ENCODE measurements at regions not wholly inside any gene's neighbourhood (a gene's known extent, or its start where the extent isn't known, plus 50 kb on each side); places are given as distances from the start of the nearest gene placed in this dataset.

- H3K27me3 Mint-ChIP-seq (ENCODE audit: low read depth), result no peaks in the 10 kb centered on the region
- H3K4me3 Mint-ChIP-seq, result no peak overlapping the region
- no peak for ATAC-seq
- DNase-seq, result no peak
- peaks cover 4% of the 10 kb centered on the region for H3K4me1 Mint-ChIP-seq (ENCODE audit: low read depth)
- ChIA-PET CTCF (interaction anchor here (1.0 kb wide), 1 partner anchor 635 kb away, joined by 3 read pairs; no protein-coding TSS in a partner anchor), POLR2A (no interaction called here)
- no peaks in the 10 kb centered on the region for H3K36me3 Mint-ChIP-seq (ENCODE audit: low read depth)
- H3K9me3 Mint-ChIP-seq (ENCODE audit: insufficient read depth), result no peaks in the 10 kb centered on the region
- H3K27ac Mint-ChIP-seq, result no peak overlapping the region
Observed at GRCh38 chr12:19741132-19741489, 301.8 kb downstream of the AEBP2 start.

- ATAC-seq (no peak), DNase-seq (no peak)
- H3K9me3 Mint-ChIP-seq (ENCODE audit: insufficient read depth), result peaks cover 5% of the 10 kb centered on the region
- no peak overlapping the region for H3K27ac Mint-ChIP-seq
- POLR2A ChIA-PET, result no interaction called here
- H3K4me3 Mint-ChIP-seq, result no peak overlapping the region
- CTCF ChIA-PET, result interaction anchor here (1.2 kb wide), 1 partner anchor 13 kb away, joined by 3 read pairs; no protein-coding TSS in a partner anchor
- H3K27me3 Mint-ChIP-seq (ENCODE audit: low read depth), result peaks cover 2% of the 10 kb centered on the region
- peaks cover 4% of the 10 kb centered on the region for H3K4me1 Mint-ChIP-seq (ENCODE audit: low read depth)
- H3K36me3 Mint-ChIP-seq (ENCODE audit: low read depth), result no peaks in the 10 kb centered on the region
Observed at GRCh38 chr12:19744705-19745218, 305.5 kb downstream of the AEBP2 start.

- Mint-ChIP-seq H3K4me1 (ENCODE audit: low read depth) (peaks cover 4% of the 10 kb centered on the region), H3K4me3 (no peak overlapping the region), H3K27ac (no peak overlapping the region), H3K27me3 (ENCODE audit: low read depth) (peaks cover 2% of the 10 kb centered on the region), H3K9me3 (ENCODE audit: insufficient read depth) (peaks cover 5% of the 10 kb centered on the region), H3K36me3 (ENCODE audit: low read depth) (no peaks in the 10 kb centered on the region)
- DNase-seq (no peak), ATAC-seq (no peak)
- POLR2A ChIA-PET, result no interaction called here
- CTCF ChIA-PET, result no interaction called here
Observed at GRCh38 chr12:19746471-19746870, 307.2 kb downstream of the AEBP2 start.

- ATAC-seq (no peak), DNase-seq (no peak)
- ChIA-PET POLR2A (no interaction called here), CTCF (interaction anchor here (1.4 to 1.7 kb wide), 2 partner anchors 8 to 10 kb away, joined by 3 to 4 read pairs; no protein-coding TSS in a partner anchor)
- Mint-ChIP-seq H3K4me3 (no peak overlapping the region), H3K27me3 (ENCODE audit: low read depth) (peaks cover 2% of the 10 kb centered on the region), H3K36me3 (ENCODE audit: low read depth) (no peaks in the 10 kb centered on the region), H3K9me3 (ENCODE audit: insufficient read depth) (peaks cover 9% of the 10 kb centered on the region), H3K4me1 (ENCODE audit: low read depth) (no peaks in the 10 kb centered on the region), H3K27ac (no peak overlapping the region)
Observed at GRCh38 chr12:19749906-19750574, 310.7 kb downstream of the AEBP2 start.

GRCh38 chr12:19751078-19751477, 311.8 kb downstream of the AEBP2 start:
- Mint-ChIP-seq H3K27me3 (ENCODE audit: low read depth) (peaks cover 2% of the 10 kb centered on the region), H3K36me3 (ENCODE audit: low read depth) (no peaks in the 10 kb centered on the region), H3K9me3 (ENCODE audit: insufficient read depth) (peaks cover 9% of the 10 kb centered on the region), H3K4me3 (no peak overlapping the region), H3K27ac (no peak overlapping the region), H3K4me1 (ENCODE audit: low read depth) (no peaks in the 10 kb centered on the region)
- ChIA-PET POLR2A (no interaction called here), CTCF (no interaction called here)
- ATAC-seq (no peak), DNase-seq (no peak)

GRCh38 chr12:19752712-19753111, 313.4 kb downstream of the AEBP2 start:
- ATAC-seq, result no peak

GRCh38 chr12:19755136-19755535, 315.8 kb downstream of the AEBP2 start:
- H3K36me3 Mint-ChIP-seq (ENCODE audit: low read depth), result no peaks in the 10 kb centered on the region
- H3K27ac Mint-ChIP-seq, result no peak overlapping the region
- POLR2A ChIA-PET, result no interaction called here
- CTCF ChIA-PET, result no interaction called here
- ATAC-seq (no peak), DNase-seq (no peak)
- peaks cover 2% of the 10 kb centered on the region for H3K27me3 Mint-ChIP-seq (ENCODE audit: low read depth)
- peaks cover 4% of the 10 kb centered on the region for H3K9me3 Mint-ChIP-seq (ENCODE audit: insufficient read depth)
- peaks cover 3% of the 10 kb centered on the region for H3K4me1 Mint-ChIP-seq (ENCODE audit: low read depth)
- H3K4me3 Mint-ChIP-seq, result no peak overlapping the region

More at GRCh38 chr12:19752712-19753111, 313.4 kb downstream of the AEBP2 start:
- no peak overlapping the region for H3K4me3 Mint-ChIP-seq
- ChIA-PET CTCF (no interaction called here), POLR2A (no interaction called here)
- DNase-seq, result no peak
- peaks cover 2% of the 10 kb centered on the region for H3K27me3 Mint-ChIP-seq (ENCODE audit: low read depth)
- no peak overlapping the region for H3K27ac Mint-ChIP-seq
- peaks cover 3% of the 10 kb centered on the region for H3K4me1 Mint-ChIP-seq (ENCODE audit: low read depth)
- H3K9me3 Mint-ChIP-seq (ENCODE audit: insufficient read depth), result peaks cover 9% of the 10 kb centered on the region
- no peaks in the 10 kb centered on the region for H3K36me3 Mint-ChIP-seq (ENCODE audit: low read depth)

GRCh38 chr12:19757317-19757877, 318.1 kb downstream of the AEBP2 start:
- peaks cover 4% of the 10 kb centered on the region for H3K9me3 Mint-ChIP-seq (ENCODE audit: insufficient read depth)
- peak; percentile 42 for ATAC-seq
- peaks cover 3% of the 10 kb centered on the region for H3K4me1 Mint-ChIP-seq (ENCODE audit: low read depth)
- POLR2A ChIA-PET, result no interaction called here
- CTCF ChIA-PET, result interaction anchor here (0.6 to 3.0 kb wide), 12 partner anchors 8 to 549 kb away, joined by 3 to 8 read pairs (median 4); no protein-coding TSS in a partner anchor
- no peak for DNase-seq
- no peak overlapping the region for H3K27ac Mint-ChIP-seq
- H3K36me3 Mint-ChIP-seq (ENCODE audit: low read depth), result no peaks in the 10 kb centered on the region
- H3K27me3 Mint-ChIP-seq (ENCODE audit: low read depth), result peaks cover 2% of the 10 kb centered on the region
- no peak overlapping the region for H3K4me3 Mint-ChIP-seq

GRCh38 chr12:19759227-19759626, 319.9 kb downstream of the AEBP2 start:
- ChIA-PET CTCF (interaction anchor here (1.1 to 3.0 kb wide), 2 partner anchors 12 to 134 kb away, joined by 3 to 8 read pairs; no protein-coding TSS in a partner anchor), POLR2A (no interaction called here)
- Mint-ChIP-seq H3K27ac (no peak overlapping the region), H3K4me3 (no peak overlapping the region), H3K36me3 (ENCODE audit: low read depth) (no peaks in the 10 kb centered on the region), H3K27me3 (ENCODE audit: low read depth) (peaks cover 2% of the 10 kb centered on the region), H3K4me1 (ENCODE audit: low read depth) (peaks cover 3% of the 10 kb centered on the region), H3K9me3 (ENCODE audit: insufficient read depth) (peaks cover 3% of the 10 kb centered on the region)
- DNase-seq (no peak), ATAC-seq (no peak)

- no peak for DNase-seq
- ATAC-seq, result no peak
- Mint-ChIP-seq H3K9me3 (ENCODE audit: insufficient read depth) (peaks cover 3% of the 10 kb centered on the region), H3K36me3 (ENCODE audit: low read depth) (no peaks in the 10 kb centered on the region), H3K4me1 (ENCODE audit: low read depth) (peaks cover 3% of the 10 kb centered on the region), H3K4me3 (no peak overlapping the region), H3K27ac (no peak overlapping the region), H3K27me3 (ENCODE audit: low read depth) (peaks cover 2% of the 10 kb centered on the region)
- ChIA-PET CTCF (interaction anchor here (0.6 to 1.1 kb wide), 2 partner anchors 11 to 189 kb away, joined by 3 read pairs; no protein-coding TSS in a partner anchor), POLR2A (no interaction called here)
Observed at GRCh38 chr12:19760611-19761010, 321.3 kb downstream of the AEBP2 start.

GRCh38 chr12:19761463-19761862, 322.2 kb downstream of the AEBP2 start:
- Mint-ChIP-seq H3K9me3 (ENCODE audit: insufficient read depth) (peaks cover 3% of the 10 kb centered on the region), H3K27ac (no peak overlapping the region), H3K27me3 (ENCODE audit: low read depth) (peaks cover 4% of the 10 kb centered on the region), H3K36me3 (ENCODE audit: low read depth) (no peaks in the 10 kb centered on the region), H3K4me1 (ENCODE audit: low read depth) (peaks cover 3% of the 10 kb centered on the region), H3K4me3 (no peak overlapping the region)
- CTCF ChIA-PET, result interaction anchor here (1.6 kb wide), 1 partner anchor 10 kb away, joined by 3 read pairs; no protein-coding TSS in a partner anchor
- POLR2A ChIA-PET, result no interaction called here
- ATAC-seq (no peak), DNase-seq (no peak)

GRCh38 chr12:19763488-19763887, 324.2 kb downstream of the AEBP2 start:
- ATAC-seq, result no peak
- Mint-ChIP-seq H3K4me3 (no peak overlapping the region), H3K9me3 (ENCODE audit: insufficient read depth) (peaks cover 3% of the 10 kb centered on the region), H3K36me3 (ENCODE audit: low read depth) (no peaks in the 10 kb centered on the region), H3K27ac (no peak overlapping the region), H3K27me3 (ENCODE audit: low read depth) (peaks cover 9% of the 10 kb centered on the region), H3K4me1 (ENCODE audit: low read depth) (no peaks in the 10 kb centered on the region)
- POLR2A ChIA-PET, result no interaction called here
- no peak for DNase-seq
- CTCF ChIA-PET, result no interaction called here

All from activated CD8-positive, alpha-beta T cell treated with anti-CD3 and anti-CD28 coated beads, Interleukin-2, amount 10 ng/mL, durations not matched to agents 7 days and 5 days (primary cell).